Endothelial cell of umbilical vein (primary cell): ENCODE measurements at regions not wholly inside any gene's neighbourhood (a gene's known extent, or its start where the extent isn't known, plus 50 kb on each side); places are given as distances from the start of the nearest gene placed in this dataset.

ENCODE experiments used
- BruUV-seq: library from RNA; stranded (reverse); fragments of 400-500 nt; replicated peaks from 2 replicates; lab custom pipeline; 2021; lab: Mats Ljungman, UMichigan
- CTCF ChIA-PET: fragments of 300-600, 350-600 bp; sonication (Branson Sonifier 250); formaldehyde crosslinking; loops from one replicate; lab custom pipeline; 2021; ENCODE audit warnings: antibody characterized with exemption, inconsistent platforms; lab: Charles Lee
- POLR2A ChIA-PET: fragments of 300-600, 350-600 bp; sonication (Branson Sonifier 250); formaldehyde crosslinking; loops from one replicate; lab custom pipeline; 2021; ENCODE audit warnings: antibody characterized with exemption, inconsistent platforms; lab: Charles Lee
- DNase-seq: peaks from one replicate; pipeline ENCODE4 v3.0.0-alpha.2; 2011; ENCODE audit warnings: low read depth, low spot score
- FAIRE-seq: peaks from 2 replicates; lab custom pipeline; 2011; peaks lifted over from hg19 to GRCh38; lab: Jason Lieb, UNC
- H2AFZ ChIP-seq: 2 replicates; pipeline ENCODE4 v1.6.0; 2012; ENCODE audit warnings: low read depth, low read length, control low read depth, inconsistent platforms
- H3K27ac ChIP-seq: 2 replicates; pipeline ENCODE4 v1.5.1; 2011; ENCODE audit warnings: low read depth, mild to moderate bottlenecking, control low read depth, low read length, moderate library complexity; ENCODE audit not compliant: insufficient read depth
- H3K27me3 ChIP-seq, 2 experiments: 2 replicates each; pipeline versions ENCODE4 v1.6.0 to v1.6.1; 2011; ENCODE audit warnings: low read length in 2 of 2, mixed read lengths in 1 of 2; ENCODE audit not compliant: control insufficient read depth in 2 of 2, insufficient read depth in 2 of 2
- H3K36me3 ChIP-seq, 2 experiments: 2 replicates in 1 of 2; 3 replicates in 1 of 2; pipeline ENCODE4 v1.5.1; 2011; ENCODE audit warnings: low read length in 2 of 2, mild to moderate bottlenecking in 1 of 2, moderate library complexity in 1 of 2; ENCODE audit not compliant: control insufficient read depth in 2 of 2, insufficient read depth in 2 of 2; ENCODE audit errors: extremely low read depth in 1 of 2
- H3K4me1 ChIP-seq: 3 replicates; pipeline ENCODE4 v1.5.1; 2011; ENCODE audit warnings: mild to moderate bottlenecking, low read length; ENCODE audit not compliant: control insufficient read depth, insufficient read depth; ENCODE audit errors: extremely low read depth
- H3K4me2 ChIP-seq: 2 replicates; pipeline ENCODE4 v1.6.1; 2011; ENCODE audit warnings: low read length, control low read depth, mixed read lengths; ENCODE audit not compliant: insufficient read depth
- H3K4me3 ChIP-seq, 3 experiments: fragments of 200-600 bp in 1 of 3; sonication (generic), shearing (Covaris generic) in 1 of 3; replicated peaks in 1 of 3; 2 replicates each; pipeline ENCODE4 v1.5.1; 2011 to 2016; ENCODE audit warnings: control low read depth in 3 of 3, low read length in 3 of 3, mild to moderate bottlenecking in 2 of 3, inconsistent platforms in 1 of 3, low read depth in 1 of 3, moderate library complexity in 1 of 3; ENCODE audit not compliant: insufficient read depth in 1 of 3
- H3K79me2 ChIP-seq: 2 replicates; pipeline ENCODE4 v1.6.0; 2012; ENCODE audit warnings: low read length, inconsistent platforms; ENCODE audit not compliant: control insufficient read depth, insufficient read depth
- H3K9ac ChIP-seq: replicated peaks from 2 replicates; pipeline ENCODE3; 2011; ENCODE audit warnings: low read length, control low read depth; ENCODE audit not compliant: insufficient read depth; ENCODE audit errors: extremely low read depth
- H3K9me1 ChIP-seq: replicated peaks from 3 replicates; pipeline ENCODE4 v1.6.0; 2011; ENCODE audit warnings: mild to moderate bottlenecking, low read length; ENCODE audit not compliant: control insufficient read depth, insufficient read depth; ENCODE audit errors: extremely low read depth
- H3K9me3 ChIP-seq: replicated peaks from 2 replicates; pipeline ENCODE4 v1.5.1; 2012; ENCODE audit warnings: low read length, inconsistent platforms; ENCODE audit not compliant: control insufficient read depth, insufficient read depth
- H4K20me1 ChIP-seq: replicated peaks from 2 replicates; pipeline ENCODE3; 2011; ENCODE audit warnings: mild to moderate bottlenecking, low read length; ENCODE audit not compliant: control insufficient read depth, insufficient read depth; ENCODE audit errors: extremely low read depth
- EZH2 ChIP-seq: IDR thresholded peaks from 2 replicates; pipeline ENCODE4 v1.6.1; 2012; ENCODE audit warnings: borderline replicate concordance, low read depth, mild to moderate bottlenecking, moderate library complexity, low read length, inconsistent platforms; ENCODE audit not compliant: severe bottlenecking
- FOS ChIP-seq: IDR thresholded peaks from 2 replicates; pipeline ENCODE4 v1.6.1; 2011; ENCODE audit warnings: mild to moderate bottlenecking, low read length, moderate library complexity, borderline replicate concordance; ENCODE audit not compliant: insufficient read depth
- GATA2 ChIP-seq: IDR thresholded peaks from 2 replicates; pipeline ENCODE4 v1.7.0; 2011; ENCODE audit warnings: low read depth, mild to moderate bottlenecking, moderate library complexity, mixed read lengths, low read length; ENCODE audit not compliant: insufficient read length, insufficient read depth
- JUN ChIP-seq: IDR thresholded peaks from 2 replicates; pipeline ENCODE4 v1.6.1; 2011; ENCODE audit warnings: borderline replicate concordance, low read depth; ENCODE audit not compliant: insufficient read length, insufficient read depth
- MYC ChIP-seq: IDR thresholded peaks from one replicate; pipeline ENCODE4 v1.6.1; 2011; ENCODE audit warnings: mild to moderate bottlenecking, low read depth, low read length
- dilution Hi-C: fragments of 300-500 bp; cut with MboI; formaldehyde crosslinking; loops from one replicate; pipeline ENCODE4 v1.15.0; 2019; ENCODE audit warnings: low sequenced_read_pairs; ENCODE audit not compliant: extremely low pct_ligation_motif_present
- intact Hi-C: fragments of 100-400 bp; cut with micrococcal nuclease; formaldehyde crosslinking; loops from one replicate; pipeline ENCODE4 v1.10.0; 2022
- TF ChIP-seq, protein P1 (sequence below): IDR thresholded peaks from 2 replicates; pipeline ENCODE4 v1.6.1; 2011; ENCODE audit not compliant: insufficient read depth, insufficient read length

- H4K20me1 ChIP-seq: no peaks in the 10 kb centered on the region
- H3K9me3 ChIP-seq: no peaks in the 10 kb centered on the region
- H3K36me3 ChIP-seq: no peaks in the 10 kb centered on the region
- no peak overlapping the region for H3K4me3 ChIP-seq
- H3K27ac ChIP-seq: no peak overlapping the region
- H3K27me3 ChIP-seq: no peaks in the 10 kb centered on the region
- dilution Hi-C loops (no loop called here), intact Hi-C loops (no loop called here)
- H3K4me1 ChIP-seq: no peaks in the 10 kb centered on the region
- FAIRE-seq (no peak), DNase-seq (no peak)
- H3K9me1 ChIP-seq: no peaks in the 10 kb centered on the region
- no peak overlapping the region for H3K9ac ChIP-seq
- no peak overlapping the region for H3K4me2 ChIP-seq
- no peaks in the 10 kb centered on the region for H3K79me2 ChIP-seq
- no peak for TF ChIP-seq MYC
- no peak for TF ChIP-seq JUN
- TF ChIP-seq GATA2: no peak
- H2AFZ ChIP-seq: no peak overlapping the region
- no TSS peak for BruUV-seq
- POLR2A ChIA-PET: no interaction called here
- CTCF ChIA-PET: no interaction called here
Observed at GRCh38 chr11:70705097-70705496, 306.8 kb downstream of the CTTN start.

GRCh38 chr11:70705930-70706329, 307.6 kb downstream of the CTTN start:
- dilution Hi-C loops: no loop called here
- no peak for FAIRE-seq

More at GRCh38 chr11:70705930-70706329, 307.6 kb downstream of the CTTN start:
- Histone ChIP-seq H3K4me2 (no peak overlapping the region), H3K79me2 (no peaks in the 10 kb centered on the region), H3K36me3 (no peaks in the 10 kb centered on the region), H4K20me1 (no peaks in the 10 kb centered on the region), H2AFZ (no peak overlapping the region), H3K27ac (no peak overlapping the region), H3K27me3 (no peaks in the 10 kb centered on the region), H3K9me3 (no peaks in the 10 kb centered on the region), H3K4me1 (no peaks in the 10 kb centered on the region), H3K9ac (no peak overlapping the region), H3K4me3 (no peak overlapping the region), H3K9me1 (no peaks in the 10 kb centered on the region)
- TF ChIP-seq JUN (no peak), MYC (no peak), FOS (no peak), EZH2 (no peak), GATA2 (no peak)
- TF ChIP-seq, protein P1, sequence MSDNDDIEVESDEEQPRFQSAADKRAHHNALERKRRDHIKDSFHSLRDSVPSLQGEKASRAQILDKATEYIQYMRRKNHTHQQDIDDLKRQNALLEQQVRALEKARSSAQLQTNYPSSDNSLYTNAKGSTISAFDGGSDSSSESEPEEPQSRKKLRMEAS: no peak
- BruUV-seq: no TSS peak
- intact Hi-C loops: no loop called here
- ChIA-PET POLR2A (no interaction called here), CTCF (no interaction called here)
- no peak for DNase-seq
